ENCODE measurements at regions not wholly inside any gene's neighbourhood (a gene's known extent, or its start where the extent isn't known, plus 50 kb on each side); places are given as distances from the start of the nearest gene placed in this dataset.

- no peak for TF ChIP-seq CTCF (conservative IDR thresholded peaks at IDR 0.05 in 1 of 2, IDR thresholded peaks at IDR 0.05 in 1 of 2; ENCODE audit: low read depth in 1 of 2, low read length in 2 of 2)
- no peak for TF ChIP-seq EZH2 (IDR thresholded peaks at IDR 0.05; ENCODE audit: low read length, missing control alignments)
Observed at GRCh38 chr5:163352531-163352930, 84.9 kb upstream of the CCNG1 start.
